IPS DF 19.7 (cell line): ENCODE measurements at regions not wholly inside any gene's neighbourhood (a gene's known extent, or its start where the extent isn't known, plus 50 kb on each side); places are given as distances from the start of the nearest gene placed in this dataset.
A peak's percentile ranks its signal among the peaks of the same experiment; 100 is the strongest.

Experiments used
- DNase-seq: peaks from one replicate; pipeline ENCODE4 v3.0.0-alpha.2; 2013; ENCODE audit warnings: low read depth, low spot score

DNA sequence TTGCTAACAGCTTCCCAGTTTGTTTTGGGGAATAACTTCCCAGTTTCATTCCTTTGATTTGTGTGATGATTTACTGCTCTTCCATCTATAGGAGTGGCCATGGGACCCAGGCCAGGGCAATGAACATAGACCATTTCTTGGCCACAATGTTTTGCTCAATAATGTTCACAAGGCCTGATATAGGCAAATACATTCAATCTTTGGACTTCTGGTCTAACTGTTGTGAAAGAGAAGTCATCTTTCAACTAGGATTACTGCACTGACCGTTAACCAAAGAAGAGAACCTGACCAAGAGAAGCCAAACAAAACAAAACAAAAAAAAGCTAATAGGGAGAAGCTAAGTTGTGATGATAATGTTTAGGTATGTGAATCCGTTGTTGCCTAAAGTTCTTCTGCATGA lies 221.8 kb upstream of the SUCLG2 start:
- DNase-seq: no peak

DNA sequence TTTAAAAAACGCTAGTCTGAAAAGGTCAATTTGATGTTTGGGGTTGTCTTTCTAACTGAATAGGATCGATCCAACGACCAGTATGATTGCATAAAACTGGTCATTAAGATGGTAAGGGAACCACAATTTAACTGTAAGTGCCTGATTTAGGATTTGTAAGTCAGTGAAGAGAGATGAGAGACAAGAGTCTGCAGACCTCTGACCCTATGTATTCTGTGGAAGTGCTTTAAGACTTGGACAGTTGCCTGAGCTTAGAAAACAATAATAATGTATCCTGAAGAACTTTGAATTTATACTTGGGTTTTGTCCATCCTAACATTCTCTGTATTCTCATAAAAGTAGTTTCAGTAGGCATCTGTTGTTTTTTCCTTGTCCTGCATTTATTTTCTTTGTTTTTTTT lies 221.4 kb upstream of the SUCLG2 start:
- no peak for DNase-seq

DNA sequence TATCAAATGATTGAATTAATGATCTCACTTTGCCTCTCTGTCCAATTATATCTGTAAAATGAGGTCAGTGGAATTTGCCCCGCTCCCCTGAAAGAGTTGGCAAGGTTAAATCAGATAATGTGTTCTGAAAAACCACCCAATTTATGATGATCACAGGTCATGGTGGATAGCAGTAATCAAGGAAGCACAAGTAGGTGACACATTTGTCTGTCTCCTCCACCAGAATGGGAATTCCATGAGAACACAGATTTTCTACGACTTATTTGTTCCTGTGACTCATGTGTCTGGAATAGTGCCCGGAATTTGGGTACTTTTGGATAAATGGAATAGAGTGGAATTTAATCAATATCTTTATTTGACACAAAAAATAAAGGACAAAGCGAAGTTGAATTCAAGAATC lies 220.9 kb upstream of the SUCLG2 start:
- DNase-seq: no peak

DNA sequence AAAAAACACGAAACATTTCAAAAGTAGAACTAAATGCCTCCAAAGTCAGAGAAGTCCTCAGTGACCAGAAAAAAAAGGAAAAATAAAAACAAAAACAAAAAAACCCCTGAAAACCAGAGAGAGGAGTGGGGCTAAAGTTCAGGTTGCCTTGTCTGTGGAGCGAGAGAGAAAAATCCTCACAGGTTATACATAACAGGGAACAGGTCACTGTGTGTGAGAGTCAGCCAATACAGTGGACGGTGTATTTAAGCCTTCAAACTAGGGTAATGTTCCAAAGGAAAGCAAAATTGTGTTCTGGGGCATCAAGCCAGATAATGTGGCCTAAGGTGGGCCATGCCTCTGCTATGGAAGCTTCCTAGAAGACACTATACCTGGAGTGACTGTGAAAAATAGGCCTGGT lies 216.1 kb upstream of the SUCLG2 start:
- DNase-seq: no peak

DNA sequence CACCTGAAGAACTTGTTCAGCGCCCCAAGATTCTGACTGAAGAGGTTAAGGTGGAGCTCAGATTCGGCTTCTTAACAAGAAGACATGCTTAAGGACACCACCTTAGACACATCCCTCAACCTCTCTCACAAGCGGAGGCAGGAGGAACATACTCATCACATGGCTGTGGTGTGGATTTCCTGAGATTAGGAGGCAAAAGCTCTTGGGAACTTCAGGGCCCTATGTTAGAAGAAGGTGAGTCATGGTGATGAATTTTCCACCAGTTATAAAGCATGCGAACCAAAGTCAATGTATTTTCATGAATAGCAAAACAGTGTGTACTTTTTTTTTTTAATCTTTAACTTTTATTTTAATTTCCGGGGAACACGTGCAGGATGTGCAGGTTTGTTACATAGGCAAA lies 212.2 kb upstream of the SUCLG2 start:
- no peak for DNase-seq

DNA sequence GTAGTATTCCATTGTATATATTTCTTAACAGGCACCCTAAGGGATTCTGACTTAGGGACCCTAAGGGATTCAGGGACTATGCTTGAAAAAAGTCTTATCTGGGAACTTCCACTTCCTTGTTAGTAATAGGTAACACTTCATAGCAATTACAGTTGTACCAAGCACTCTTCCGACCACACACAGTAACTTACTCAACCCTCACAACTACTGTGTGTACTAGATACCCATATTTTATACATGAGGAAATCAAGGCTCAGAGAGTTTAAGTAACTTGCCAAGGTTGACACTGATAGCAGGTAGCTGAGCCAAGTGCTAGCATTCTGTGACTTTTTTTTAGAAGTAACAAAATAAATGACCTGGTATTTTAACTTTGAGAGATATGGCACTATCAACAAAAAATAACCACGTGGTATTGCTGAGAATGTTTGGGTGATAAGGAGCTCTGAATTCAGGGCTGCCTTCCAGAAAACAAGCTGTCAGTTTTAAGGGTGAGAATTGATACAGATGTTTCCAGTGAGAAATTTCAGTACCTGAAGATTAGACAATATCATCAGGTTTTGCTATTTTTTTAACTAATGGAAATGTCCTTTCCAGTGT lies 210.3 kb upstream of the SUCLG2 start:
- DNase-seq: no peak

DNA sequence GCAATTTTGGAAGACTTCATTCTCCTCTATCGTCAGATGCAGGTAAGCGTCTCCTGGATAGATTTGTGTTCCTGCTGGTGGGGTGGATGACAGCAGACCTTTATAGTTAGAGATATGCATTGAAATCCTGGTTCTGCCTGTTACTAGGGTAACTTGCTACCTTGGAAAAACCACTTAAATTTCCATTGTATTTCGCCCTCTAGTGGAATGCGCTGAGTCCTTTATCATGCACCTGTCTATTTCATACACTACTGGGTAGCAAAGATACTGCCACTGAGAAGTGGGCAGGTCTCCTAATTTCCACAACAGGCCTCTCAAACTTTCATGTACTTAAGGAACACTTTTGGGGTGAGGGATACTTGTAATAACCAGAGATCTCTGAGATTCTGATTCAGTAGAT lies 209.5 kb upstream of the SUCLG2 start:
- peak; percentile 33 for DNase-seq

DNA sequence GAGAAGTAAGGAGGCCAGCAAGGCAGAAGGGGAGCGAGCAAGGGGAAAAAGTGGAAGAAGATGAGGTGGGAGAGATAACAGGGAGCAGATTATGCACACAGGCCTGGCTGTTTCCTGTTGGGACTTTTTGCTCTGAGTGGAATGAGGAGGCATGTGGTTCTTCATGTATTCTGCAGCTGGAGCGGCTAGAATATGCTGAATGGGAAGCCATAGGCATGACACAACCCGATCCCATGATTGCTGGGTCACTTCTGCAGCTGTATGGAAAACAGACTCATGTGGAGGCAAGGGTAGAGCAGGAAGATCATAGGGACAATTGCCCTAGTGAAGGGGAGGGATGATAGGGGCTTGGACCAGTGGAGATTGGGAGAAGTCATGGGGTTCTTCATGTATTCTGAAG lies 206.0 kb upstream of the SUCLG2 start:
- no peak for DNase-seq

DNA sequence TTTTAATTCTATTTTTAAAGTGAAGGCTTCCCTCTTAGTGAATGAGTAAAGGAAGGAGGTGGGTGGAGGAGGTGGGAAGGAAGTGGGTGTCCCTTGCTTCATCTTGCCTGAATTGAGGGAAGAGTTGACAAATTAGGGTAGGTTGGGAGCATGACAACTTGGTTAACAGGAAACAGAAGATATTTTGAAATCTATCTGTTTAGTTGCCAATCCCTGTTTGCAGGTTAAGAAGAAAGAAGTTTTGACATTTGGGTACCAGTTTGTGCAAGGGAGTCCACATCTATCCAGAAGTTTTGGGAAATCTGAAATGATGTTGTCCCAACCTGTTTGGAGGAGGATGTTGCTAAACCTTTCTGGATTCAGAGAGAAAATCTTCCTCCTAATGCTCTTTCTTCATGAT lies 204.1 kb upstream of the SUCLG2 start:
- DNase-seq: no peak

DNA sequence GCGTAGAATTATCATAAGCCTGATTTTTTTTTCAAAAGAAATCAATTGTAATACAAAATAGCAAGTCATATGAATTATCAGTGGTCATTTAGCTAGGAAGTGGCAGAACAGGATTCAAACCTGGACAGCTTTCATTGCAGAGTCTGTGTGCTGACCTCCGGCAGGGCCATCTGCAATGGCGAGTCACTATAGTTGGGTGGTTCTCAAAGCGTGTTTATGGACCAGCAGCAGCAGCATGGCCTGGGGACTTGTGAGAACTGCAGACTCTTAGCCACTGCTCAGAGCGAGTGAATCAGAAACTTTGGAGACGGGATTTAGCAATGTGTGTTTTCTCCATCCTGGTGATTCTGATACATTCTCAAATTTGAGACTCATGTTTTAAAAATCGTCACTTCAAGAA lies 202.3 kb upstream of the SUCLG2 start:
- no peak for DNase-seq

DNA sequence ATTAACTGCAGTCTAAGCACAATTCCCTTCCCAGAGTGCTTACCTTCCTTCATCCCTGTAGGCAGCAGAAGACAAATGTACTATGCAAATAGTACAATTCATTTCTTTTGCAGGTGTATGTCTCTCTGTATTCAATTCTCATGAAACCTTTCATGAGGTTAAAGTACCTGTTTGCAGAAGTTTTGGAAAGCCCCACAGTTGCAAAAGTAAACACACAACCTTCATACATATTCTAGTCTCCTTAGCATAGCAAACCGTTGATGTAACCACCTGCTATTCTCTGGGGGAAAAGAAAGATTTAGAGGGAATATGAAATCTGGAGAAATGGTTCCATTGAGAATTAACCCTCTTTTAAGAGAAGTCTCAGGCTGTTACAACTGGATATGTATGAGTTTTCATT lies 200.3 kb upstream of the SUCLG2 start:
- no peak for DNase-seq

DNA sequence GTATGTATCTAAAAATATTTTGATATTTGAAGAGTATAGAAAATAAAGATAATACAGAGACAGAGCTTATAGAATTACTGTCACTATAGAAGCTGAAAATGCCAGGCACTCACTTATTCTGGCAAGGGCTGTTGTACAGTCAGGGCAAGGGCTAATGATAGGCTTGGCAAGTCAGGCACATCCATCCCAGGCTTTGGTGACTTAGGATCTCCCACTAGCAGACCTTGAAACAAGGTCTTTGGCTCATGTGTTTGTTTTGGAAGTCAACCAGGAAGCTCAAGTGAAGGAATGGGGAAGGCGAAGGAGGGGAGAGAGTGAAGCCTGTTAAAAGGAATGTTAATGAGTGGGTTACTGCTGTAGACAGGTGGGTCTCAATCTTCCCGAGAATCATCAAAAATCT lies 199.1 kb upstream of the SUCLG2 start:
- DNase-seq: no peak

DNA sequence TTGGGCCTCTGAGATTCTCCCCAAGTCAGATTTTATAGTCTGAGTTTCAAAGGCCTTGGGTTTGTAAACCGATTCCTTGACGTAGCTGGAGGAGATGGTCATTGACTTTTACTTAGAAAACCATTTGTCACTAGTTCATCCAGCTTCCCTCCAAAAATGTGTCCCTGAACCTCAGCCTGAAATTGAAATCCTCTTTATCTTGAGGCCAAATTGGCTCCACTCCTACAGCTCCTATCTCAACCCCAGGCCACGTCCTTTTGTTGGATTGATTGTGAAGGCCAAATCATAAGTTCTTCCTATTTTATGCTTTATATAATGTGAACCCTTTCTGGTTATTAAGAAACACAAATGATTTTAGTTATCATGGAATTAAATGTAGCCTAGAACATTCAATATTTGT lies 193.9 kb upstream of the SUCLG2 start:
- no peak for DNase-seq

DNA sequence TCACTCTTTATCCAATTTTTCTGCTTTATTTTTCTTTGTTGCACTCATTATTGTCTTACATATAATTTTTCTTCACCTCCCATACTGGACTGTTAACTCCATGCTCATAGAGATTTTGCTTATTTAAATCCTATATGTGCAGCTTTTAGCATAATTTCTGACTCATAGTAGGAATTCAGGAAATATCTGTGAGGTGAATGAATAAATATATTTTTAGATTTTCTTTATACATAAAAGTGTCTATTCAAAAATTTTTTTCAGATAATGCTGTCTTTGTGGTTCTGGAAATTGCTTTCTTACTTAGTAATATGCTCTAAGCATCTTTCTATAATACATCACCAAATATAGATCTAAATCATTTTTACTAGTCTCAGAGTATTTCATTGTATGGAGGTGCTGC lies 191.8 kb upstream of the SUCLG2 start:
- no peak for DNase-seq

DNA sequence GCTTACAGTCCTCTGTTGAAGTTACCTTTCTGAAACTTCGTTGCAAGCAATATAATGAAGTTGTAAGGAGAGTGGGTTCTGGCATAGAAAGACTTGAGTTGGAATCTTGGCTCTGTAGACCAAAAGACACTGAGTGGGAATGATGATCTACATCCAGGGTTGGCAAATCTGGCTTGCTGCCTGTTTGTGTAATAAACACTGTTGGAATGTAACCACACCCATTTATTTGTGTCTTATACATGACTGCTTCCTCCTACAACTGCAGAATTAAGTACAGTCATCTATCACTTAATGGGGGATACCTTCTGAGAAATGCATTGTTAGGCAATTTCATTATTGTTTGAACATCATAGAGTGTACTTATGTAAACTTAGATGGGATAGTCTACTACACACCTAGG lies 178.4 kb upstream of the SUCLG2 start:
- no peak for DNase-seq

DNA sequence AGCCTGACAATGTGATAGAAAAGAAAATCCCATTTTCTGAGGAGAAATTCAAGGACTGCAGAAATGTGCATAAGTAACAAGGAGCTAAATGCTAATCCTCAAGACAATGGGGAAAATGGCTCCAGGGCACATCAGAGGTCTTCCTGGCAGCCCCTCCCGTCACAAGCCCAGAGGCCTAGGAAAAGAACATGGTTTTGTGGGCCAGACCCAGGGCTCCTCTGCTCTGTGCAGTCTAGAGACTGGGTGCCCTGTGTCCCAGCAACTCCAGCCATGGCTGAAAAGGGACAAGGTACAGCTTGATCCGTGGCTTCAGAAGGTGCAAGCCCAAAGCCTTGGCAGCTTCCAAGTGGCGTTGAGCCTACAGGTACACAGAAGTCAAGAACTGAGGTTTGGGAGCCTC lies 176.8 kb upstream of the SUCLG2 start:
- DNase-seq: no peak

DNA sequence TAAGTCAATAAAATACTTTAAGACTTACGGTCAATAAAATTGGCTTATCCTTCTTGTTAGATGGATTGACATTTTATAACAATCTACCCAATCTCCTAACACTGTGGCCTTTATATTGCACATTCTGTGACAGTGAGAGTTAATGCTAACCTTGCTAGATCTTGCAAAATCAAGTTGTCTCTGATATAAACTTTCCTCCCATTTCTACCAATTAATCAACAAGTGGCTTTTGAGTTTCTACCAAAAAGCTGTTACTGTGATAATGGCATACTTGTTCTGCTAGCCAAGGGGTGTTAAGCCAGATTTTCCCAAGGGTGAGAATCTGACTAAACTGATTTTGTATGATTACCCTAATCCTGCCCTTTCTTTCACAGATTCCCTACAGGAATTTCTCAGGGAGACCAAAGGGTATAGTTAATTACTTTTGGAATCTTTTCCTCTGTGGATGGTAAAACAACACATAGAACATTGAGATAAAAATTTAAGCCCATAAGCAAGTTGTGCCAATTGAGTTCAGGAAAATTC lies 174.1 kb upstream of the SUCLG2 start:
- no peak for DNase-seq

DNA sequence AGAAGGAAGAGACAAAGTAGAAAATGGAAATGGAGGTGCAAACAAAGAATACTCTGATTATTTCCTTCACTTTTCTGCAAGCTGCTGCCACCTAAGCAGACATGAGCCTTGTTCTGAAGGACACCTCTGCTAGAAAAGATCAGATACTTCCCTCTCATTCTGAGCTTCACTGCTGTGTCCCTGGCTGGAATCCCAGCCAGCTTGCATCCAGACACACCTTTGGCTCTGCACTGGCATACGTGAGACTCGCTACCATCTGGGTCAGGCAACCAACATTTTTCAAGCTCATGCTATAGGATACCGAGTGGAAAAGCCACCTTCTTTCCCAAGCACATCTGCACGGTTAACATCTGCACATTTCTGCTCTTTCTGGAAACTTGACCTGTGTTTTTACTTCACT lies 166.7 kb upstream of the SUCLG2 start:
- DNase-seq: no peak

DNA sequence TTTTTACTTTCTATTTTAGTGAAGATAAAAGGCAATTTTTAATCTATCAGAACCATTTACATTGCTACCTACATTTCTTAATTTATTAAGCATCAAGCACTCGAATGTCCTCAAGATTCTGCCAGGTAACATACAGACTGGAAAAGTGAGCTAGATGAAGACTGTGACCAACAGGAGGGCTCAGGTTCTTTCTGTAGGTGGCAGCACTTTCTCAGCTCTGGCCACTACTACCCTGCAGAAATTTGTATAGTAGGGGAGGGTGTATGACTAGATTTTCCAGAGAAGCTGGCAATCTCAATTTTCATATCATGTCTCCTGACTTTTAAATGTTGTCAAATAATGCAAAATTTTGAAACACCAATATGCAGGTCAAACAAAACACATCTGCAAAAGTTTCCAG lies 165.0 kb upstream of the SUCLG2 start:
- no peak for DNase-seq

DNA sequence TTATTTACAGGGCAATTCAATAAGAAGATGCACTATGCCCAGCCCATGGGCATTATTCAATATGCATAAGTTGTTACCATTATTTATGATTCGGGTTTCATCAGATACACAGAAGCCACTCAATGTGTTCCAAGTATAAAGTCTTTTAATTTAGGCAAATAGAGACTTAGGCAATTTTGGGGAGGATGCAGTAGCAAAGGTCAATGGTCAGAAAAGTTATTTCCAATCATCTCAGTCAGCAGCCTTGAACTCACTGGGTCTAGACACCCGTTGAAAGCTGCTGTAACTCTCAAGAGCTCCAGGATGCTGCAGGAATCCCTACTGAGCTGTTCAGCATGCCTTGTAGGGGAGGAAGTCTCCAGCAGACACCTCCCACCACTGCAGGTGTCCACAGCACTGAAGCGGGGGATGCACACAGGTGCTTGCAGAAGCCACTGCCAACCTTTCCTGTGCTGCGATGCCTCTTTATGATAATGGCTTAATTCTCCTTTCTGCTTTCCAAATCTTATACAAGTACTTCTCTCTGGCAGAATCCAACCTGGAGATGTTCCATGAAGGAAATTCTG lies 155.0 kb upstream of the SUCLG2 start:
- DNase-seq: no peak

DNA sequence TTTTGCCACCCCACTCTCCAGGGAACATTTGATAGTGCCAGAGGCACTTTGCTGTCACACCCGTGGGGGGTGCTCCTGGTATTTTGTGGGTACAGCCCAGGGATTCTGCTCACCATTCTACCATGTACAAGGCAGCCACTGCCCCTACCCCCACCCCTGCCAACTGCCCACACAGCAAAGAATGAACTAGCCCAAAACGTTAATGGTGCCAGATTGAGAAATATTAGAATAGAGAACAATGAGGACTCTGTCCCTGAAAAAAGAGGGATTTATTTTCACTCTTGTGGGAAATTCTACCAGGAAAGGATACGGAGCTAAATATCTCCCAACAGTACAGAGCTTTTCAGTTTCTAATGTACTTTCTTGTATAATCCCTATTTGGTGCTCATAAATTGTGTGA lies 154.5 kb upstream of the SUCLG2 start:
- DNase-seq: no peak

DNA sequence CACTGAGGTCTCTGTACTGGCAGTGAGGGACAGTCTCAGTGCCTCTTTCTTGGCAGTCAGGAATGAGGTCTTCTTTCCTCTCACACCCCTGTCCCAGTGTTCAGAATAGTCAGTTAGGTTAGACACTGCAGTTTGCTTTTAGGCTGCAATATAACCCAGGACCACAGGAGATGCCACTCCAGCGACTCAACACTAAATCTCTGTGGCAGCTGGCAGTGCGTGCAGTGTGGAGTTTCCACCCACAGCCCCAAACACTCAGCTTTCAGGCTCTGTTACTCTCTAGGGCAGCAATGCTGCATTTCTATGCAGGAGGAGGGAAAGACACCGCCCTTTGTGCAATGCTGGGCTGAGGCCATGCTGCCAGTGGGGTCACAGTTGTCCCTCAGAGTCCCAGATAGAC lies 150.2 kb upstream of the SUCLG2 start:
- no peak for DNase-seq

DNA sequence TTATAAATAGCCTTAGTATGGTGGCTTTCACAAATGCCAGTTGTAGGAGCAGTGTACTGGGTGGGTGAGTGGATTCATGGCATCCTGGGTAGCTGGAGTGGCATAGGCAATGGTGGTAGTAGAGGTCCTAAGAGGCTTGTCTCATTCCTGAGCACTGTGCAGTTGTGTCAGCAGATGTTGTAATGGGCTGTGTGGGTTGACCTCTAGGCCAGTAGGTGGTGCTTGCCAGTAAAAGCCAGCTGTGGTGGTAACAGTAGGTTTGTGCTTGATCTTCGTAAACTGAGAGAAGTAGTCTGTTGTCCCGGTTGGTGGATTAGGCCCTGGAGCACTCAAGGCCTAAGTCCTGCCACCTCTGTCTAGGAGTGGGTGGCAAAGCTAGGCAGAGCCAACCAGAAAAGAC lies 149.7 kb upstream of the SUCLG2 start:
- no peak for DNase-seq

DNA sequence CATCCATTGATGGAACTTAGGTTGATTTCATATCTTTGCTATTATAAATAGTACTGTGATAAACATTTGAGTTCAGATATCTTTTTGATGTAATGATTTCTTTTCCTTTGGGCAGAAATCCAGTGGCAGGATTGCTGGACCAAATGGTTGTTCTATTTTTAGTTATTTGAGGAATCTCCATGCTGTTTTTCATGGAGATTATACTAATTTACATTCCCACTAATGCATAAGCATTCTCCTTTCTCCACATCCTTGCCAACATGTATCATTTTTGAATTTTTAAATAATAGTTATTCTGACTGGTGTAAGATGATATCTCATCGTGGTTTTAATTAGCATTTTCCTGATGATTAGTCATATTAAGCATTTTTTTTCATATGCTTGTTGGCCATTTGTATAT lies 144.0 kb upstream of the SUCLG2 start:
- no peak for DNase-seq
